GM19035 (cell line): ENCODE measurements at regions not wholly inside any gene's neighbourhood (a gene's known extent, or its start where the extent isn't known, plus 50 kb on each side); places are given as distances from the start of the nearest gene placed in this dataset.
"Not testable (repeated sequence)": the region's sequence is repeated elsewhere in the genome, so short reads cannot be mapped to it uniquely, and the experiment has no call there.

ENCODE experiments used
- ATAC-seq: cut with Tn5 transposase; IDR thresholded peaks from one replicate; pipeline ENCODE4 v1.9.1; 2021; ENCODE audit not compliant: unreplicated experiment

- ATAC-seq = no peak
Observed at GRCh38 chr17:71057448-71057847, 888.1 kb downstream of the KCNJ2 start.

DNA sequence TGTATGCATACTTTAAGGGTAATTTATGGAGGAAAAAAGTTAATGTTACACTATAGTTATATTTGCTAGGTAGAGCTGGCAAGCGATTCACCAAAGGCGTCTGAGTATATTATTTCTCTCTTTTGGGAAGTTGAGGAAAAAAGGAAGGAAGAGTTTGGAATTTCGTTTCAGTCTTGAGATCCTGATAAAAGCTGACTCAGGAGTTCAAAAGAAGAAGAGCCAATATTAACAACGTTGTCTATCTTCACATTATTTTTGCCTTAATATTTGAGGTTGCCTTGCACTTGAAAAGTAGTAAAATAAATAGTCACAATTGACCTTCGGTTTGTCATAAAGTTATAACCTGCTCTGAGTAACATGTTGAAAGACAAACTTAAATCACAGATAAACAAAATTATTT, 888.6 kb downstream of the KCNJ2 start:
- ATAC-seq = no peak

- no peak for ATAC-seq
Observed at GRCh38 chr17:71063127-71063526, 893.8 kb downstream of the KCNJ2 start.

GRCh38 chr17:71063559-71063958, 894.2 kb downstream of the KCNJ2 start:
- ATAC-seq = no peak

GRCh38 chr17:71067669-71068407, 898.5 kb downstream of the KCNJ2 start:
- ATAC-seq = no peak

DNA sequence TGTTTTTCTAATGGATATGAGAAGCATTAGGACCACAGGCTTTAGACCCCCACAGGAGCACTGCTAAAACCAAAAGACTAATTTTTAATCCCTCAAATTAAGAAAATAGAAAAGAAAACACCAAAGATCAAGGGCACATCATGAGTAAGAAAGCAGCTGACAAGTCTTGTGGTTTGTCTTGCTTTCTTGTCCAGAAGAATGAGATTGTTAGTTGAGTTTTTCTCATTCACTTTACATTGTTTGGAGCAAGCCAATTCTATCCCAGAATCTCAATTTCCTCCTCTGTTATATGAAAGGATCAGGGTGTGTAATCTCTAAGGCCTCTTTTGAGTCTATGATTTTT, 899.0 kb downstream of the KCNJ2 start:
- no peak for ATAC-seq

DNA sequence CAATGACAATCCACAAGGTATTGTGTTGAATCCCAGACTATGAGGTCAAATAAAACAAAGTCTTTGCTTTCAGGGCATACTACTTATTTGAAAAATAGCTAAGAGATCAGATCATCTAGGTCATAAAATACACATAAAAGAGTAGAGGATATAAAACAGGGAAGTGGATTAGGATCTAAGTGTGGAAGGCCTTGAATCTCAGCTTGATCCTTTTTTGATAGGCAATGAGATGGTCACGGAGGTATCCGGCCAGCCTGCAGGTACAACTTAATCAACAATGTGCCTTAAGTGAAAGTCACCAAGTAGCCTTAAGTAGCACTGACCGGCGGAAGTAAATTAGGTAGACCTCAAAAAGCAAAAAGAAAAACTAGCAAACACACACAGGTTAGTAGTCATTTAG, 901.7 kb downstream of the KCNJ2 start:
- ATAC-seq = no peak

GRCh38 chr17:71071837-71072236, 902.5 kb downstream of the KCNJ2 start:
- no peak for ATAC-seq

- ATAC-seq = no peak
Observed at GRCh38 chr17:71080937-71081336, 911.6 kb downstream of the KCNJ2 start.

DNA sequence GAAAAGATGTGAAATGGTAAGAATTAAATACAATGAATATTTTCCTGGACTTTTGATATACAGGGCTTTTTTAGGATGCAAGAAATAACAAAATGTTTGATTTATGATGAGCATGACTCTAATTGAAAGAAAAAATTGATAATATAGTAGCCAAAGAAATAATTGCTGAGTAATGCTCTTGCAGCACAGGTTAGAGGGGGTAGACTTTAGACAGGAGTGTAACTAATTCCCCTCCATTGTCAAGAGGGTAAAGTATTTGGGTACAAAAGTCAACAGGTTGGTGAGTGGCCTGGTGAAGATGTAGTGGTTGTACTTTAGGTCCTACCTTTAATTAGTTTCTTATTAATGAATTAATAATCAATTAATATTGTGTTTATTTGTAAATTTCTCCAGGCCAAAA, 912.3 kb downstream of the KCNJ2 start:
- ATAC-seq = no peak

GRCh38 chr17:71084219-71084618, 914.9 kb downstream of the KCNJ2 start:
- ATAC-seq = no peak

- ATAC-seq = no peak
Observed at GRCh38 chr17:71084838-71085237, 915.5 kb downstream of the KCNJ2 start.

- ATAC-seq = no peak
Observed at GRCh38 chr17:71085238-71086033, 916.1 kb downstream of the KCNJ2 start.

- no peak for ATAC-seq
Observed at GRCh38 chr17:71089431-71089830, 920.1 kb downstream of the KCNJ2 start.

GRCh38 chr17:71098071-71098470, 928.7 kb downstream of the KCNJ2 start:
- no peak for ATAC-seq

DNA sequence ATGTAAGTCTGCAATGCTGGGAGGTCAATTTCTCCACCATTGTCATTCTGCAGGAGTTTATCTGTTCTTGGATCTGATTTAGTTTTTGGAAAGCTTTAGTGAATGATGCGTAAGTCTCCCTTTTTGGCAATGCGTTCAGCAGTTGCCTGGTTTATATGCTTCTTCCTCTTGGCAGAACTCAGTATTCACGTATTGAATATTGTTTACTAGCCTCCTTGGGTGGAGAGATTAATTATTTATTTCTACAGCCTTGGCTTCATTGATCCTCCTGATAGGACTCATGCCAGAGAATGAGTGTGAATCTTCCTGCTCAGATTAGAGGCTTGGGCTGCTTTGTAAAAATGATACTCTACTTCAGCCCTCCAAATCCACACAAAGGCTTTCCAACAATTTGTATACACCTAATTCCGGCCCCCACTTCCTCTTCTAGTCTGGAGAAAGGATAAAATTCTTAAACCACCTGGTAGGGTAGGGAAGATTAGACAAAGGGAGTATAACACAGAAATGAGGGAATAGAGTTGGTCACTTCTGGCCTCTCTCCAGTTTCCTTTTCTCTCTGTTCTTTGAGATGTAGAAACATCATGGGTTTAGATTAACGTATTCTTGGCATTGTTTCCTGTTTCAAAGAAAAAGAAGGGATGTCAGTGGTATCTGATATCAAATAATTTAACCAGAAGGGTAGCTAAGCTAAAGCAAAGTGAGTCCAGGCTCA, 929.8 kb downstream of the KCNJ2 start:
- ATAC-seq = no peak

- ATAC-seq = no peak
Observed at GRCh38 chr17:71102777-71103176, 933.4 kb downstream of the KCNJ2 start.

GRCh38 chr17:71104225-71104624, 934.9 kb downstream of the KCNJ2 start:
- no peak for ATAC-seq

DNA sequence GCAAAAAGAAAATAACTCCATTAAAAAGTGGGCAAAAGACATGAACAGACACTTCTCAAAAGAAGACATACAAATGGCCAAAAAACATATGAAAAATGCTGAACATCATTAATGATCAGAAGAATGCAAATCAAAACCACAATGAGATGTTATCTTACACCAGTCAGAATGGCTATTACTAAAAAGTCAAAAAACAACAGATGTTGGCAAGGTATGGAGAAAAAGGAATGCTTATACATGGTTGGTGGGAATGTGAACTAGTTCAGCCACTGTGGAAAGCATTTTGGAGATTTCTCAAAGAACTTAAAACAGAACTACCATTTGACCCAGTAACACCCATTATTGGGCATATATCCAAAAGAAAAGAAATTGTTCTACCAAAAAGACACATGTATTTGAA, 936.7 kb downstream of the KCNJ2 start:
- ATAC-seq = not testable (repeated sequence)

GRCh38 chr17:71107136-71107535, 937.8 kb downstream of the KCNJ2 start:
- ATAC-seq = no peak

GRCh38 chr17:71109697-71110096, 940.4 kb downstream of the KCNJ2 start:
- no peak for ATAC-seq

DNA sequence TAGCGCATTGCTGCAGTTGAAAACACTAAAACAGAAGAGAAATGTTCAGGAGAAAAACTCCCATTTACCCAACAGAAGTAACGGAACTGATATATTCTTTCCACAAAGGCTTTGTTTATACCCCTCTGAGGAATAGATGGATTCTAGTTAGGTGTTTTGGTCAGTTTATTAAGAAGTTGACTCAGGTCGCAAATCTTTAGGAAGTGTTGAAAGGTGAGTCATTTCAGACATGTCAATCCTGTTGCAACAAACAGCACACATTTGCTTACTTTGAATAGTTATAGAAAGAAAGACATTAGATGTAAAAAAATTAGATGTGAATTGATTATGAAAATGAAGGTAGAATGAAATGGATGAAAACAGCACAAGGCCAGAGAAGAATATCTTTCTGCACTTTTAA, 941.0 kb downstream of the KCNJ2 start:
- no peak for ATAC-seq
